Karpas-422 (cell line): ENCODE measurements at regions not wholly inside any gene's neighbourhood (a gene's known extent, or its start where the extent isn't known, plus 50 kb on each side); places are given as distances from the start of the nearest gene placed in this dataset.

Experiments
- DNase-seq: peaks from one replicate; pipeline ENCODE4 v3.0.0-alpha.2; 2015
- H2AFZ ChIP-seq: fragments of 200-600 bp; sonication (generic); 2 replicates; pipeline ENCODE4 v1.6.1; 2014; ENCODE audit warnings: antibody characterized with exemption, low read length, mixed read lengths
- H3K27ac ChIP-seq: fragments of 200-600 bp; sonication (generic); 2 replicates; pipeline ENCODE4 v1.5.1; 2014; ENCODE audit warnings: mild to moderate bottlenecking, low read length, moderate library complexity
- H3K27me3 ChIP-seq: fragments of 200-600 bp; sonication (generic); 2 replicates; pipeline ENCODE4 v1.6.1; 2014; ENCODE audit warnings: low read length, mixed read lengths
- H3K36me3 ChIP-seq: fragments of 200-600 bp; sonication (generic); 2 replicates; pipeline ENCODE4 v1.6.1; 2014; ENCODE audit warnings: low read length, mixed read lengths; ENCODE audit not compliant: insufficient read depth
- H3K4me1 ChIP-seq: fragments of 200-600 bp; sonication (generic); 2 replicates; pipeline ENCODE4 v1.6.1; 2014; ENCODE audit warnings: mild to moderate bottlenecking, low read length, mixed read lengths
- H3K4me2 ChIP-seq: fragments of 200-600 bp; sonication (generic); 2 replicates; pipeline ENCODE4 v1.6.1; 2014; ENCODE audit warnings: low read length, low read depth, mild to moderate bottlenecking; ENCODE audit not compliant: poor library complexity, severe bottlenecking
- H3K4me3 ChIP-seq: fragments of 200-600 bp; sonication (generic); 2 replicates; pipeline ENCODE4 v1.5.1; 2014; ENCODE audit warnings: mild to moderate bottlenecking, antibody characterized with exemption, low read length, mixed read lengths
- H3K79me2 ChIP-seq: fragments of 200-600 bp; sonication (generic); 2 replicates; pipeline ENCODE4 v1.6.1; 2014; ENCODE audit warnings: mild to moderate bottlenecking, low read length, mixed read lengths
- H3K9ac ChIP-seq: fragments of 200-600 bp; sonication (generic); 2 replicates; pipeline ENCODE4 v1.6.0; 2014; ENCODE audit warnings: low read length
- H3K9me2 ChIP-seq: fragments of 200-600 bp; sonication (generic), shearing (Covaris generic); replicated peaks from 2 replicates; pipeline ENCODE4 v1.6.0; 2014; ENCODE audit warnings: mild to moderate bottlenecking, low read length, moderate library complexity; ENCODE audit not compliant: insufficient read depth
- H3K9me3 ChIP-seq: fragments of 300-700, 200-600 bp; sonication (generic); 2 replicates; pipeline ENCODE4 v1.6.1; 2014; ENCODE audit warnings: low read length, mixed read lengths
- H4K20me1 ChIP-seq: fragments of 200-600 bp; sonication (generic); 2 replicates; pipeline ENCODE4 v1.6.1; 2014; ENCODE audit warnings: mild to moderate bottlenecking, antibody characterized with exemption, low read length, low read depth; ENCODE audit not compliant: insufficient read depth

GRCh38 chr3:126256251-126256650 is 75.9 kb upstream of the ALDH1L1 start:
- Histone ChIP-seq H3K27ac (no peak overlapping the region), H3K9ac (no peak overlapping the region), H3K79me2 (no peaks in the 10 kb centered on the region), H3K36me3 (no peaks in the 10 kb centered on the region), H3K4me3 (no peak overlapping the region), H3K4me1 (peaks cover 9% of the 10 kb centered on the region; the same call in 1 of the 2 replicates), H3K27me3 (no peaks in the 10 kb centered on the region), H2AFZ (no peak overlapping the region), H3K9me3 (no peaks in the 10 kb centered on the region), H3K9me2 (no peaks in the 10 kb centered on the region), H3K4me2 (no peak overlapping the region), H4K20me1 (no peaks in the 10 kb centered on the region)
- DNase-seq = no peak

GRCh38 chr3:126253072-126253471 is 72.7 kb upstream of the ALDH1L1 start:
- no peaks in the 10 kb centered on the region for H3K79me2 ChIP-seq
- no peak overlapping the region for H3K27ac ChIP-seq
- no peak overlapping the region for H3K4me3 ChIP-seq
- no peaks in the 10 kb centered on the region for H3K27me3 ChIP-seq
- no peaks in the 10 kb centered on the region for H3K9me3 ChIP-seq
- peaks cover 3% of the 10 kb centered on the region; the same call in 1 of the 2 replicates for H3K4me1 ChIP-seq
- no peaks in the 10 kb centered on the region for H3K9me2 ChIP-seq
- DNase-seq = no peak
- no peak overlapping the region for H2AFZ ChIP-seq
- no peaks in the 10 kb centered on the region for H4K20me1 ChIP-seq
- H3K4me2 ChIP-seq = no peak overlapping the region
- H3K36me3 ChIP-seq = no peaks in the 10 kb centered on the region
- H3K9ac ChIP-seq = no peak overlapping the region

GRCh38 chr3:126252373-126252772 is 72.0 kb upstream of the ALDH1L1 start:
- Histone ChIP-seq H3K4me1 (peaks cover under 1% of the 10 kb centered on the region; the same call in 1 of the 2 replicates), H3K27ac (no peak overlapping the region), H3K4me3 (no peak overlapping the region), H3K27me3 (no peaks in the 10 kb centered on the region), H3K9me2 (no peaks in the 10 kb centered on the region), H3K9ac (no peak overlapping the region), H3K9me3 (no peaks in the 10 kb centered on the region), H3K4me2 (no peak overlapping the region), H2AFZ (no peak overlapping the region), H3K79me2 (no peaks in the 10 kb centered on the region), H3K36me3 (no peaks in the 10 kb centered on the region), H4K20me1 (no peaks in the 10 kb centered on the region)
- no peak for DNase-seq

GRCh38 chr3:126245811-126246727 is 65.7 kb upstream of the ALDH1L1 start:
- peak; percentile 79 for DNase-seq
- H3K4me3 ChIP-seq = no peak overlapping the region

More at GRCh38 chr3:126245811-126246727, 65.7 kb upstream of the ALDH1L1 start:
- no peak overlapping the region for H3K27ac ChIP-seq
- no peak overlapping the region for H3K4me2 ChIP-seq
- H3K9me3 ChIP-seq = no peaks in the 10 kb centered on the region
- no peaks in the 10 kb centered on the region for H3K4me1 ChIP-seq
- H4K20me1 ChIP-seq = no peaks in the 10 kb centered on the region
- H3K79me2 ChIP-seq = no peaks in the 10 kb centered on the region
- H3K9ac ChIP-seq = no peak overlapping the region
- H3K9me2 ChIP-seq = no peaks in the 10 kb centered on the region
- no peaks in the 10 kb centered on the region for H3K36me3 ChIP-seq
- no peak overlapping the region for H2AFZ ChIP-seq
- H3K27me3 ChIP-seq = no peaks in the 10 kb centered on the region
